H1 (cell line): ENCODE measurements at regions not wholly inside any gene's neighbourhood (a gene's known extent, or its start where the extent isn't known, plus 50 kb on each side); places are given as distances from the start of the nearest gene placed in this dataset.

ENCODE experiments used
- CTCF ChIA-PET: fragments of 300-600 bp; sonication (Branson Sonifier 250); formaldehyde crosslinking; loops from one replicate; lab custom pipeline; 2021; ENCODE audit not compliant: partially characterized antibody; lab: Charles Lee
- POLR2A ChIA-PET: fragments of 300-600 bp; sonication (Branson Sonifier 250); formaldehyde crosslinking; loops from one replicate; lab custom pipeline; 2021; ENCODE audit warnings: inconsistent platforms; ENCODE audit not compliant: partially characterized antibody; lab: Charles Lee
- DNase-seq, 2 experiments: peaks; one replicate each; pipeline versions ENCODE4 v3.0.0 to v3.0.0-alpha.2; 2010 to 2022; ENCODE audit warnings: low spot score in 2 of 2, low read depth in 1 of 2, mixed read lengths in 1 of 2
- FAIRE-seq: peaks from 2 replicates; lab custom pipeline; 2011; peaks lifted over from hg19 to GRCh38; lab: Jason Lieb, UNC
- H2AFZ ChIP-seq: 2 replicates; pipeline ENCODE4 v1.8.1; 2012; ENCODE audit warnings: low read length, inconsistent platforms
- H2AK5ac ChIP-seq: 2 replicates; pipeline ENCODE4 v1.6.1; 2013; ENCODE audit warnings: low read depth, low read length
- H2BK120ac ChIP-seq: replicated peaks from 2 replicates; pipeline ENCODE3; 2013; ENCODE audit warnings: low read depth, low read length, inconsistent platforms
- H2BK12ac ChIP-seq: 2 replicates; pipeline ENCODE4 v1.6.1; 2013; ENCODE audit warnings: low read depth, low read length
- H2BK15ac ChIP-seq: 2 replicates; pipeline ENCODE4 v1.6.1; 2013; ENCODE audit warnings: low read length
- H2BK20ac ChIP-seq: 2 replicates; pipeline ENCODE4 v1.6.1; 2013; ENCODE audit warnings: low read length
- H2BK5ac ChIP-seq: 2 replicates; pipeline ENCODE4 v1.6.1; 2013; ENCODE audit warnings: low read depth, low read length
- H3K14ac ChIP-seq: 2 replicates; pipeline ENCODE4 v1.6.1; 2013; ENCODE audit warnings: inconsistent platforms; ENCODE audit not compliant: insufficient read length
- H3K18ac ChIP-seq: 2 replicates; pipeline ENCODE4 v1.6.1; 2013; ENCODE audit warnings: low read length; ENCODE audit errors: extremely low read depth
- H3K23ac ChIP-seq: 2 replicates; pipeline ENCODE4 v1.6.1; 2013; ENCODE audit warnings: inconsistent platforms; ENCODE audit not compliant: insufficient read length
- H3K23me2 ChIP-seq: 2 replicates; pipeline ENCODE4 v1.6.1; 2013; ENCODE audit warnings: low read depth, low read length
- H3K27ac ChIP-seq: 2 replicates; pipeline ENCODE4 v1.6.1; 2011; ENCODE audit warnings: low read depth, low read length, inconsistent platforms
- H3K27me3 ChIP-seq, 4 experiments: replicated peaks in 1 of 4; 1 replicate in 1 of 4; 2 replicates in 3 of 4; pipeline versions ENCODE4 v1.6.1 to v1.8.1; 2011 to 2013; ENCODE audit warnings: low read length in 3 of 4, mild to moderate bottlenecking in 3 of 4, inconsistent platforms in 2 of 4, mixed read lengths in 2 of 4, moderate library complexity in 1 of 4; ENCODE audit not compliant: control insufficient read depth in 3 of 4, insufficient read depth in 3 of 4; ENCODE audit errors: extremely low read depth in 1 of 4
- H3K36me3 ChIP-seq, 4 experiments: 2 replicates each; pipeline versions ENCODE4 v1.6.1 to v1.8.1; 2011 to 2013; ENCODE audit warnings: mild to moderate bottlenecking in 4 of 4, low read length in 3 of 4, moderate library complexity in 2 of 4, control low read depth in 1 of 4, inconsistent platforms in 1 of 4; ENCODE audit not compliant: insufficient read depth in 4 of 4, control insufficient read depth in 2 of 4
- H3K4ac ChIP-seq: replicated peaks from 2 replicates; pipeline ENCODE3; 2013; ENCODE audit warnings: low read length, low read depth, mixed read lengths, inconsistent platforms; ENCODE audit not compliant: insufficient read length
- H3K4me1 ChIP-seq, 4 experiments: replicated peaks in 1 of 4; 1 replicate in 1 of 4; 2 replicates in 3 of 4; pipeline versions ENCODE4 v1.6.1 to v1.8.1; 2011 to 2013; ENCODE audit warnings: low read length in 3 of 4, inconsistent platforms in 2 of 4, mixed read lengths in 1 of 4; ENCODE audit not compliant: insufficient read depth in 4 of 4, control insufficient read depth in 3 of 4
- H3K4me2 ChIP-seq, 2 experiments: 2 replicates each; pipeline versions ENCODE4 v1.6.1 to v1.8.1; 2011 to 2013; ENCODE audit warnings: low read depth in 2 of 2, low read length in 2 of 2, control low read depth in 1 of 2, inconsistent platforms in 1 of 2, mild to moderate bottlenecking in 1 of 2; ENCODE audit not compliant: insufficient read depth in 1 of 2
- H3K4me3 ChIP-seq, 4 experiments: fragments of 200-600, 300-600 bp in 1 of 4; sonication (generic), shearing (Covaris generic), sonication (Bioruptor Twin) in 1 of 4; 2 replicates each; pipeline versions ENCODE4 v1.5.1 to v1.8.1; 2011 to 2016; ENCODE audit warnings: low read length in 4 of 4, low read depth in 3 of 4, control low read depth in 2 of 4, inconsistent platforms in 2 of 4, mild to moderate bottlenecking in 2 of 4, mixed read lengths in 1 of 4, moderate library complexity in 1 of 4; ENCODE audit not compliant: insufficient read depth in 2 of 4; ENCODE audit errors: extremely low read depth in 1 of 4
- H3K56ac ChIP-seq: replicated peaks from 2 replicates; pipeline ENCODE3; 2013; ENCODE audit warnings: low read depth, mild to moderate bottlenecking, mixed read lengths, low read length, inconsistent platforms; ENCODE audit not compliant: insufficient read length
- H3K79me1 ChIP-seq: 2 replicates; pipeline ENCODE4 v1.6.1; 2013; ENCODE audit warnings: low read depth, low read length, control low read depth
- H3K79me2 ChIP-seq, 2 experiments: 2 replicates each; pipeline versions ENCODE4 v1.6.1 to v1.8.1; 2012 to 2013; ENCODE audit warnings: low read length in 2 of 2, mild to moderate bottlenecking in 2 of 2, inconsistent platforms in 1 of 2; ENCODE audit not compliant: insufficient read depth in 2 of 2, control insufficient read depth in 1 of 2
- H3K9ac ChIP-seq, 4 experiments: replicated peaks in 1 of 4; 1 replicate in 1 of 4; 2 replicates in 3 of 4; pipeline versions ENCODE4 v1.6.1 to v1.8.1; 2011 to 2013; ENCODE audit warnings: low read depth in 3 of 4, low read length in 3 of 4, control low read depth in 2 of 4, mild to moderate bottlenecking in 2 of 4, moderate library complexity in 2 of 4, inconsistent platforms in 1 of 4; ENCODE audit errors: extremely low read depth in 1 of 4
- H3K9me3 ChIP-seq, 2 experiments: 2 replicates each; pipeline versions ENCODE4 v1.6.1 to v1.8.1; 2012 to 2013; ENCODE audit warnings: mild to moderate bottlenecking in 2 of 2, moderate library complexity in 2 of 2, control low read depth in 1 of 2, inconsistent platforms in 1 of 2, low read depth in 1 of 2, low read length in 1 of 2, mixed read lengths in 1 of 2; ENCODE audit not compliant: insufficient read depth in 2 of 2
- H4K20me1 ChIP-seq, 2 experiments: replicated peaks in 1 of 2; 2 replicates each; pipeline versions ENCODE3 to v1.8.1; 2011 to 2013; ENCODE audit warnings: inconsistent platforms in 2 of 2, low read length in 2 of 2, mild to moderate bottlenecking in 1 of 2; ENCODE audit not compliant: insufficient read depth in 2 of 2, control insufficient read depth in 1 of 2
- H4K5ac ChIP-seq: 2 replicates; pipeline ENCODE4 v1.6.1; 2013; ENCODE audit warnings: low read length, low read depth, mixed read lengths, inconsistent platforms; ENCODE audit not compliant: insufficient read length
- H4K8ac ChIP-seq: 2 replicates; pipeline ENCODE4 v1.8.0; 2013; ENCODE audit warnings: mild to moderate bottlenecking, moderate library complexity, low read length, inconsistent platforms; ENCODE audit not compliant: insufficient read depth; ENCODE audit errors: extremely low read depth
- H4K91ac ChIP-seq: replicated peaks from 2 replicates; pipeline ENCODE3; 2013; ENCODE audit warnings: low read length, mixed read lengths, inconsistent platforms; ENCODE audit not compliant: insufficient read length
- BACH1 ChIP-seq: IDR thresholded peaks from 2 replicates; pipeline ENCODE4 v1.6.1; 2012; ENCODE audit warnings: low read length, improper control_type of control experiment
- GTF2F1 ChIP-seq: IDR thresholded peaks from 2 replicates; pipeline ENCODE4 v1.6.1; 2012; ENCODE audit warnings: low read depth, low read length, improper control_type of control experiment, borderline replicate concordance
- HDAC2 ChIP-seq, 2 experiments: fragments of 300-600 bp in 1 of 2; sonication (generic) in 1 of 2; IDR thresholded peaks; 2 replicates each; pipeline ENCODE4 v1.6.1; 2011 to 2012; ENCODE audit warnings: low read depth in 2 of 2, low read length in 2 of 2, mild to moderate bottlenecking in 2 of 2, moderate library complexity in 2 of 2, borderline replicate concordance in 1 of 2, inconsistent platforms in 1 of 2
- JUND ChIP-seq: IDR thresholded peaks from 2 replicates; pipeline ENCODE4 v1.6.1; 2011; ENCODE audit warnings: mild to moderate bottlenecking, improper control_type of control experiment, low read length
- NANOG ChIP-seq: IDR thresholded peaks from 2 replicates; pipeline ENCODE4 v1.6.1; 2011; ENCODE audit warnings: low read length, low read depth, mild to moderate bottlenecking, inconsistent platforms; ENCODE audit not compliant: insufficient read depth, poor library complexity, severe bottlenecking
- POLR2A ChIP-seq, 2 experiments: IDR thresholded peaks; 1 replicate in 1 of 2; 2 replicates in 1 of 2; pipeline ENCODE4 v1.6.1; 2011; ENCODE audit warnings: low read depth in 2 of 2, low read length in 2 of 2, mild to moderate bottlenecking in 2 of 2; ENCODE audit errors: control extremely low read depth in 1 of 2
- RNF2 ChIP-seq: fragments of 200-900, 300-1000 bp; sonication (generic); IDR thresholded peaks from 2 replicates; pipeline ENCODE4 v1.7.1; 2016; ENCODE audit warnings: borderline replicate concordance, low read depth, mild to moderate bottlenecking, antibody characterized with exemption, low read length; ENCODE audit not compliant: poor library complexity, severe bottlenecking; ENCODE audit errors: missing control alignments
- SAP30 ChIP-seq: fragments of 300-600 bp; sonication (generic); IDR thresholded peaks from 2 replicates; pipeline ENCODE4 v1.7.1; 2012; ENCODE audit warnings: low read length, moderate library complexity, mild to moderate bottlenecking, inconsistent platforms; ENCODE audit not compliant: insufficient read depth, insufficient replicate concordance
- SIRT6 ChIP-seq: IDR thresholded peaks from one replicate; pipeline ENCODE4 v1.7.1; 2012; ENCODE audit warnings: low read length, inconsistent platforms
- SRF ChIP-seq: IDR thresholded peaks from 2 replicates; pipeline ENCODE4 v1.6.1; 2011; ENCODE audit warnings: mild to moderate bottlenecking, low read depth, low read length, moderate library complexity
- TEAD4 ChIP-seq: IDR thresholded peaks from 2 replicates; pipeline ENCODE4 v1.6.1; 2012; ENCODE audit warnings: low read depth, low read length, inconsistent platforms, mixed read lengths
- YY1 ChIP-seq: IDR thresholded peaks from 2 replicates; pipeline ENCODE4 v1.6.1; 2011; ENCODE audit warnings: low read depth, mild to moderate bottlenecking, low read length
- ZNF274 ChIP-seq: IDR thresholded peaks from 2 replicates; pipeline ENCODE4 v1.7.0; 2012; ENCODE audit warnings: low read length, borderline replicate concordance; ENCODE audit errors: extremely low read depth
- WGBS, 2 experiments: shearing (Covaris generic) in 1 of 2; methylation state at CpG; one replicate each; pipeline versions ENCODE4 v1.1.6 to v1.1.7; 2013 to 2015; ENCODE audit warnings: low lambda C conversion rate in 2 of 2, mixed read lengths in 2 of 2, inconsistent platforms in 1 of 2, low coverage in 1 of 2, missing lambda C conversion rate in 1 of 2; ENCODE audit not compliant: insufficient replicate concordance in 2 of 2, insufficient coverage in 1 of 2, insufficient read length in 1 of 2; ENCODE audit errors: extremely low coverage in 1 of 2, missing lambda C conversion rate in 1 of 2; 5-methylcytosine and 5-hydroxymethylcytosine counted together
- TF ChIP-seq, protein P1 (sequence below): IDR thresholded peaks from 2 replicates; pipeline ENCODE4 v1.6.1; 2011; ENCODE audit warnings: low read depth, mild to moderate bottlenecking, low read length; ENCODE audit not compliant: insufficient read depth

DNA sequence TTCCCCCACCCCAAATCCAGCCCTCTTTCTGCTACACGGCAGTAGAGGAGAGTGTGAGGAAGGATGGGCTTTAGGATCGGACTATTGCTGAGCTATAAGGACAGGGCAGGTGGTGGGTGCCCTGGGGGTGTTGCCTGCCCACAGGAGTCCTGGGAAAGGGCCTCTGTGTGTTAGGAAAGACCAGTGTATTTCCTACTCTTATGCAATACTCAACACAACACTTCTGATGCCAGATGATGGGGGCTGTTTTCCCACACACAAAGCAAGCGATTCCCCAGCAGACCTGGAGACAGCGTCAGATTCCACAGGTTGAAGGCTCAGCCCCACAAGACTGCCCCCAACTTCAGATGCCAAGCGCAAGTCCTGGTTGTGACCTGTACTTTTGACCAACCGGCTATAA lies 91.0 kb upstream of the LCLAT1 start:
- no peak overlapping the region for H3K9ac ChIP-seq
- no peak overlapping the region for H3K56ac ChIP-seq
- H3K14ac ChIP-seq: no peak overlapping the region
- FAIRE-seq (no peak), DNase-seq (no peak)
- H3K27me3 ChIP-seq: no peaks in the 10 kb centered on the region
- no peak overlapping the region for H2BK20ac ChIP-seq
- no peaks in the 10 kb centered on the region for H3K23me2 ChIP-seq
- no peak overlapping the region for H2BK12ac ChIP-seq
- no peak overlapping the region for H3K23ac ChIP-seq
- no peak overlapping the region for H2BK120ac ChIP-seq
- no peaks in the 10 kb centered on the region for H3K9me3 ChIP-seq
- H3K4me2 ChIP-seq: no peak overlapping the region
- no peak overlapping the region for H4K8ac ChIP-seq
- POLR2A ChIA-PET: interaction anchor here (0.6 to 1.2 kb wide), 2 partner anchors 46 to 150 kb away, joined by 3 read pairs; no protein-coding TSS in a partner anchor
- no peaks in the 10 kb centered on the region for H3K36me3 ChIP-seq
- CTCF ChIA-PET: interaction anchor here (0.9 to 1.2 kb wide), 2 partner anchors 12 to 148 kb away, joined by 3 to 4 read pairs; no protein-coding TSS in a partner anchor
- H2AK5ac ChIP-seq: no peak overlapping the region
- H3K79me2 ChIP-seq: no peaks in the 10 kb centered on the region
- no peak overlapping the region for H4K5ac ChIP-seq
- H3K27ac ChIP-seq: no peak overlapping the region
- H4K91ac ChIP-seq: no peak overlapping the region
- H3K4ac ChIP-seq: no peak overlapping the region
- no peak overlapping the region for H2BK5ac ChIP-seq
- no peak overlapping the region for H3K4me3 ChIP-seq
- no peaks in the 10 kb centered on the region for H3K79me1 ChIP-seq
- H2AFZ ChIP-seq: no peak overlapping the region
- no peaks in the 10 kb centered on the region for H3K4me1 ChIP-seq
- no peak overlapping the region for H3K18ac ChIP-seq
- WGBS, 2 experiments: 93% methylated on average over 6 of the region's 6 CpGs; no CpG with 5 or more reads in 1 of the 2 experiments
- no peak overlapping the region for H2BK15ac ChIP-seq
- no peaks in the 10 kb centered on the region for H4K20me1 ChIP-seq
- no peak for TF ChIP-seq SIRT6
- no peak for TF ChIP-seq ZNF274
- TF ChIP-seq JUND: no peak
- no peak for TF ChIP-seq SAP30
- TF ChIP-seq, protein P1, sequence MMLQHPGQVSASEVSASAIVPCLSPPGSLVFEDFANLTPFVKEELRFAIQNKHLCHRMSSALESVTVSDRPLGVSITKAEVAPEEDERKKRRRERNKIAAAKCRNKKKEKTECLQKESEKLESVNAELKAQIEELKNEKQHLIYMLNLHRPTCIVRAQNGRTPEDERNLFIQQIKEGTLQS: no peak
- no peak for TF ChIP-seq GTF2F1
- no peak for TF ChIP-seq BACH1
- TF ChIP-seq SRF: no peak
- no peak for TF ChIP-seq NANOG
- no peak for TF ChIP-seq HDAC2 (IDR thresholded peaks at IDR 0.05; ENCODE audit: borderline replicate concordance in 1 of 2, low read depth in 2 of 2, low read length in 2 of 2)
- TF ChIP-seq RNF2: no peak
- no peak for TF ChIP-seq TEAD4
- TF ChIP-seq POLR2A (IDR thresholded peaks at IDR 0.05; ENCODE audit: control extremely low read depth in 1 of 2, low read depth in 2 of 2, low read length in 2 of 2): no peak
- no peak for TF ChIP-seq YY1
